UCSD-AML1 (cell line): ENCODE measurements at regions not wholly inside any gene's neighbourhood (a gene's known extent, or its start where the extent isn't known, plus 50 kb on each side); places are given as distances from the start of the nearest gene placed in this dataset.
"Not testable (repeated sequence)": the region's sequence is repeated elsewhere in the genome, so short reads cannot be mapped to it uniquely, and the experiment has no call there.

Source experiments
- DNase-seq: peaks from one replicate; lab custom pipeline; 2025; ENCODE audit not compliant: unreplicated experiment; lab: John Stamatoyannopoulos, UW

GRCh38 chr4:84379917-84380641, 119.0 kb downstream of the NKX6-1 start:
- no peak for DNase-seq

GRCh38 chr4:84378983-84379382, 120.1 kb downstream of the NKX6-1 start:
- no peak for DNase-seq

- DNase-seq = no peak
Measured at GRCh38 chr4:84378356-84378755, 120.7 kb downstream of the NKX6-1 start.

GRCh38 chr4:84366907-84367306, 132.2 kb downstream of the NKX6-1 start:
- no peak for DNase-seq

GRCh38 chr4:84366161-84366560, 132.9 kb downstream of the NKX6-1 start:
- DNase-seq = no peak

- no peak for DNase-seq
Measured at GRCh38 chr4:84362896-84363655, 136.0 kb downstream of the NKX6-1 start.

- DNase-seq = no peak
Measured at GRCh38 chr4:84342161-84342560, 156.9 kb downstream of the NKX6-1 start.

- DNase-seq = no peak
Measured at GRCh38 chr4:84341559-84341958, 157.5 kb downstream of the NKX6-1 start.

- DNase-seq = no peak
Measured at GRCh38 chr4:84338367-84338766, 160.7 kb downstream of the NKX6-1 start.

GRCh38 chr4:84336964-84337705, 162.0 kb downstream of the NKX6-1 start:
- no peak for DNase-seq

GRCh38 chr4:84327526-84327925, 171.6 kb downstream of the NKX6-1 start:
- no peak for DNase-seq

GRCh38 chr4:84325625-84326024, 173.5 kb downstream of the NKX6-1 start:
- no peak for DNase-seq

- DNase-seq = no peak
Measured at GRCh38 chr4:84324303-84325245, 174.5 kb downstream of the NKX6-1 start.

GRCh38 chr4:84319124-84319523, 180.0 kb downstream of the NKX6-1 start:
- no peak for DNase-seq

GRCh38 chr4:84317513-84317912, 181.6 kb downstream of the NKX6-1 start:
- DNase-seq = no peak

GRCh38 chr4:84312426-84313012, 186.6 kb downstream of the NKX6-1 start:
- no peak for DNase-seq

- no peak for DNase-seq
Measured at GRCh38 chr4:84309191-84309590, 189.9 kb downstream of the NKX6-1 start.

GRCh38 chr4:84298719-84299254, 200.3 kb downstream of the NKX6-1 start:
- DNase-seq = not testable (repeated sequence)

- DNase-seq = no peak
Measured at GRCh38 chr4:84298023-84298718, 200.9 kb downstream of the NKX6-1 start.
